Esophagus (tissue), 2 donors: ENCODE measurements at regions not wholly inside any gene's neighbourhood (a gene's known extent, or its start where the extent isn't known, plus 50 kb on each side); places are given as distances from the start of the nearest gene placed in this dataset.

ENCODE experiments used
- H3K27ac ChIP-seq, 2 donors: one replicate each; pipeline ENCODE4 v1.5.1; 2013; ENCODE audit warnings: low read depth in 2 of 2, mild to moderate bottlenecking in 2 of 2, inconsistent platforms in 1 of 2, low read length in 1 of 2, moderate library complexity in 1 of 2
- H3K27me3 ChIP-seq, 2 donors: one replicate each; pipeline ENCODE4 v1.6.1; 2013; ENCODE audit warnings: low read length in 2 of 2, control low read depth in 1 of 2, mild to moderate bottlenecking in 1 of 2; ENCODE audit not compliant: insufficient read depth in 2 of 2, control insufficient read depth in 1 of 2
- H3K36me3 ChIP-seq, 2 donors: one replicate each; pipeline ENCODE4 v1.6.1; 2013; ENCODE audit warnings: low read length in 1 of 2; ENCODE audit not compliant: control insufficient read depth in 2 of 2, insufficient read depth in 2 of 2
- H3K4me1 ChIP-seq, 2 donors: one replicate each; pipeline ENCODE4 v1.6.1; 2013; ENCODE audit warnings: low read length in 1 of 2; ENCODE audit not compliant: control insufficient read depth in 2 of 2, insufficient read depth in 2 of 2
- H3K4me3 ChIP-seq, 2 donors: one replicate each; pipeline ENCODE4 v1.5.1; 2013; ENCODE audit warnings: low read length in 2 of 2, mild to moderate bottlenecking in 2 of 2, low read depth in 1 of 2, moderate library complexity in 1 of 2
- H3K9me3 ChIP-seq, 2 donors: one replicate each; pipeline ENCODE4 v1.6.1; 2013; ENCODE audit warnings: mild to moderate bottlenecking in 2 of 2, low read depth in 1 of 2, low read length in 1 of 2, moderate library complexity in 1 of 2; ENCODE audit not compliant: control insufficient read depth in 2 of 2, insufficient read depth in 1 of 2
- WGBS, 2 donors: extraction: QIAGEN DNeasy Blood & Tissue Kit; methylation state at CpG; one replicate each; pipeline ENCODE4 v1.1.7; 2013; 5-methylcytosine and 5-hydroxymethylcytosine counted together
- donor health status: healthy with polysubstance abuse.
- donor health status: Bipolar disorder and iron deficiency.

DNA sequence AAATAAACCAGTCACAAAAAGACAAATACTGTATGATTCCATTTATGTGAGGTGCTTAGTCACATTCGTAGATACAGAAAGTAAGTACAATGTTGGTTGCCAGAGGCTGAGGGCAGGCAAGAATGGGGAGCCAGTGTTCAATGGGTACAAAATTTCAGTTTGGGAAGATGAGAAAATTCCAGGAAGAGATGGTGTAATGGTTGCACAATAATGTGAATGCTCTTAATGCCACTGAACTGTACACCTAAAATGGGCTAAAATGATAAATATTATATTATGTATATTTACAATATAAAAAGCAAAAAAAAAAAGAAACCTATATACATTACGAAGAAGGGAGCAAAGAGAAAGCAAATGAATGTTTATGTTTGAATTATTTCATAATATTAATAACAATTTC, 329.0 kb downstream of the C11orf87 start:
- no peaks in the 10 kb centered on the region for H3K27me3 ChIP-seq
- no peak overlapping the region for H3K4me3 ChIP-seq
- no peaks in the 10 kb centered on the region for H3K4me1 ChIP-seq
- H3K9me3 ChIP-seq, result no peaks in the 10 kb centered on the region
- 75 to 77% methylated on average over 2 of the region's 2 CpGs for WGBS, 2 donors
- no peaks in the 10 kb centered on the region for H3K36me3 ChIP-seq
- no peak overlapping the region for H3K27ac ChIP-seq

DNA sequence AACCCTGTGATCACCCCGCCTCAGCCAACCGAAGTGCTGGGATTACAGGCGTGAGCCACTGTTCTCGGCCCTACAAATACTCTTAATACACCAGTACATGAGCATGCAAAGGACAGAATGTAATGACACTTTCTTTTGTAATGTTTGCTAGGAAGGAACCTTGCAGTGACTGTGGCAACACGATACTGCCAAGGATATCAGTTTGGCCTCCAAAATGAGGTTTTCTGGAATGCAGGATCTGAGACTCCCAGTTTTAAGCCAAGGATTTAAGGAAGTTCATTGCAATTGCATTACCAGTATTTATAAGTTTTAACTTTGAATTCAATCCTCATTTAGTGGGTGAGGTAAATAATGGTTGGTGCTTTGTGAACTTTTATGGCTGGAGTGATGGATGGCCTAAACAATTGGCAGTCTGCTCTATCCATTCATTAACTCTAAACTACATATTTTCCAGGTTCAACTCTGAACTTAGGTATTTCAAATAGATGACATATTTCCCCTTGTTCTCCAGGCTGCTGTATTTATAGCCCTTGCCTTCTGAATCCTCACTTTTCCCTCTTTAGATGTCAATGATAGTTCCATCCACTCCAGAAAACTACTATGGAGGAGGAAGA, 330.3 kb downstream of the C11orf87 start:
- WGBS, 2 donors, result 87 to 92% methylated on average over 5 of the region's 5 CpGs
- no peak overlapping the region for H3K4me3 ChIP-seq
- no peaks in the 10 kb centered on the region for H3K4me1 ChIP-seq
- no peak overlapping the region for H3K27ac ChIP-seq
- no peaks in the 10 kb centered on the region for H3K36me3 ChIP-seq
- H3K9me3 ChIP-seq, result no peaks in the 10 kb centered on the region
- no peaks in the 10 kb centered on the region for H3K27me3 ChIP-seq

DNA sequence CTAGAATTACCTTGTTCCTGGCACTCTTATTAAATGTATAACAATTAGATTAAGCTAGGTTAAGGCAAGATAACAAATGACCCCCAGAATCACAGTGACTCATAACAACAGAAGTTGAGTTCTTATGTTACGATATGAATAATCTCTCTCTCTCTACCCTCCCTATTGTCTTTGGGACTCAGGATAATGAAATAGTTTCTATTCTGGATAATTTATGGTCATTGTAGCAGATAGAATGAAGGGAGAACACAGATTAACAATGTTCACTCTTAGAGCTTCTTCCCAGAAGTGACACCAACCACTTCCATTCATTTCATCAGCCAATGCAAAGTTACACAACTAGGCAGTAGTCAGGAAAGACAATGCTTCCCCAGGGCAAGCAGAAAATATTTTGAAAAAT, 334.5 kb downstream of the C11orf87 start:
- H3K9me3 ChIP-seq, result no peaks in the 10 kb centered on the region

DNA sequence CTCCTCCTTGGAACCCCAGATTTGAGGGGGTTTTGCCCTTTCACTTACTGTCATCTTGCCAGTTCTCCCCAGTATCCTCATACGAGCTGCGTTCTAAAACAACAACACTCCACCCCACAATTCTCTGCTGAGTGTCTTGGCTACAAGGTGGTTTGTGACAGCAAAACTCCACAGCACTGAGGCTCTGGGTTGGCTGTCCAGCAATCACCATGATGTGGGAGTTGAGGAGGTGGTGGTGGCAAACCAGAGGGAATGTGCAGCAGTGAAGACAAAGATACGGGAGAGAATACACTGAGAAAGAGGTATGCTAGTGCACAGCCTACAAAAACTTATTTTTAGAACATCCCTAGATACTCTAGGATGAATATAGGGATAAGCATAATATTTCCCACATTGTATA, 335.0 kb downstream of the C11orf87 start:
- no peaks in the 10 kb centered on the region for H3K27me3 ChIP-seq
- H3K27ac ChIP-seq, result no peak overlapping the region
- 83 to 87% methylated on average over 3 of the region's 3 CpGs for WGBS, 2 donors
- no peaks in the 10 kb centered on the region for H3K36me3 ChIP-seq
- H3K9me3 ChIP-seq, result no peaks in the 10 kb centered on the region
- H3K4me1 ChIP-seq, result no peaks in the 10 kb centered on the region
- no peak overlapping the region for H3K4me3 ChIP-seq

More for the DNA sequence above, 334.5 kb downstream of the C11orf87 start:
- H3K27me3 ChIP-seq, result no peaks in the 10 kb centered on the region
- H3K27ac ChIP-seq, result no peak overlapping the region
- H3K4me3 ChIP-seq, result no peak overlapping the region
- no peaks in the 10 kb centered on the region for H3K36me3 ChIP-seq
- 90 to 95% methylated on average over 1 of the region's 1 CpG for WGBS, 2 donors
- no peaks in the 10 kb centered on the region for H3K4me1 ChIP-seq

DNA sequence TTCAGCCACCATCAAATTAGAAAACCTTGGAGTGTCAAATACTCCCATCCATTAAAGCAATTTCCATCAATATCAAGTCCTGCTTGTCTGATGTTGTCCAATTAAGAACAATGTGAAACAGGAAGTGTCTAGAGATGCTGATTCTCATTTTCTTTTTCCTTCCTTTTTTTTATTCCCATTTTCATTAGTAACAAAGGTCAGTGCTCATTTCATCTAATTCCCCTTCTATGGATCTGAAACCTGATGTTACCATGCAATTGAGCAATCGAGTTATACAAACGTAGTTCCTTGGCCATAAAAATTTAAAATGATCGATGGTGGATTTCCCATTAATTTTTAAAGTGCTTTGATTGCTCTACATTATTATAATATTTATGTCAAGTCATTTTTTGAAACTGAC, 330.6 kb upstream of the ZC3H12C start:
- Histone ChIP-seq H3K9me3 (no peaks in the 10 kb centered on the region), H3K4me3 (no peak overlapping the region), H3K27me3 (no peaks in the 10 kb centered on the region), H3K4me1 (no peaks in the 10 kb centered on the region), H3K27ac (no peak overlapping the region), H3K36me3 (no peaks in the 10 kb centered on the region)
- WGBS, 2 donors, result 90% methylated on average over 3 of the region's 3 CpGs

DNA sequence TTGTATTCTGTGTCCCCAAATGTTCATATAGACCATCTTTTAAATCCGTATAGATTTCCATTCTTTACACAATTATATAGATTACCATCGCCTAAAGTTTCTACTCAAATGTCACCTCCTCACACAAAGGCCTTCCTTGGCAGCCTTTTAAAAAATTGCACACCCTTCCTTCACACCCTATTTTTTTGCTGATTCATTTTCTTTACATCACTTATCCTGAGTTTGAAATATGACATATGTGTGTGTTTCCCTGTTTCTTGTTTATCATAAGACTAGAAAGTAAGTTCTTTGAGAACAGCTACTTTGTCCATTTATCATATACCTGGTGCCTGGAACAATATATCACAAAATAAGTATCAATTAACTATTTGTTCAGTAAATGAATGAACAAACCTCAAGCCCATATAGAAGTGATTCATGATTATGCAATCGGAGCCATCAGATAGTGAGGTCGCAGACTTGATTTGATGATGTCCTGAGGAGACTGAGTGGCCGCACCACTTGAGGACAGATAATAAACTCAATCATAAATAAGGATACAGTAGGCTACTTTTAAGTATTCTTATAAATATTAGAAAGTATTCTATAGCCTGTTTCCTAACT, 327.4 kb upstream of the ZC3H12C start:
- 87 to 91% methylated on average over 5 of the region's 5 CpGs for WGBS, 2 donors
- H3K4me1 ChIP-seq, result no peaks in the 10 kb centered on the region
- H3K27ac ChIP-seq, result no peak overlapping the region
- H3K9me3 ChIP-seq, result no peaks in the 10 kb centered on the region
- no peaks in the 10 kb centered on the region for H3K27me3 ChIP-seq
- H3K36me3 ChIP-seq, result no peaks in the 10 kb centered on the region
- no peak overlapping the region for H3K4me3 ChIP-seq

DNA sequence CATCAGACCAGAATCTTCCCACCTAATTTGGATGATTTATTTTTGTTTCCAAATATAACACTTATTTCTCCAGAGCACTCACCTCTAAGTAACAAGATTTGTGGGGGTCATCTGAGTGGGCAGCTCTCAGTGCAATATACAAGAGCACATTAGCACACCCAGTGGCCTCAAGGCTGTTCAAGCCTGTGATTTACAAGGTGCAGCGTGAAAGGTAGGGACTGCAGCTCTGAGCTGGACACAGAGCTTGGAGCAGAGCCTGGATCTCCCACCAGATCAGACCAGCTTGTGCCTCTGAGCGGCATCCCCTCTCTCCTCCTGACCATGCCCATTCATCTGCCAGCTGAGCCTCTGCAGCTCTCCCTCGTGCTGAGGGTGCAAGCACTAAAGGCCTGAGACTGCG, 323.3 kb upstream of the ZC3H12C start:
- no peaks in the 10 kb centered on the region for H3K9me3 ChIP-seq
- no peaks in the 10 kb centered on the region for H3K36me3 ChIP-seq
- H3K4me1 ChIP-seq, result no peaks in the 10 kb centered on the region
- H3K27me3 ChIP-seq, result no peaks in the 10 kb centered on the region
- WGBS, 2 donors, result 79 to 81% methylated on average over 4 of the region's 4 CpGs
- no peak overlapping the region for H3K27ac ChIP-seq
- H3K4me3 ChIP-seq, result no peak overlapping the region

DNA sequence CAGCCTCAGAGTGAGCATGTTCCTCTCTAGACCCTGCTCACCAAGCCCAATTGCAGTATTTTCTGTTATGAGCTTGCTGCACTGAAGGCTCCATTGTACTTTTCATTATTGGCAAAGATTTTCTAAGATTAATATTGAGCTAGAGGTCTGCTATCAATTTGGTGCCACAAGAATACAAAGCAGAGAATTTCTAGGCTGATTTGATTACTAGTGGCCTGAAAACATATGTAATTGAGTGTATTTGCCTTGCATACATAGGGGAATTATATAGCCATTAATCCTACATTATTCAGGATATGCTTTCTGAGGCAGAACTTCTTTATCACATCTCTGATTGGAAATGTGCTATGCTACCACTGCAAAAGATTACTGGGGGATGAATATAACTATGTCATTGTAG, 322.9 kb upstream of the ZC3H12C start:
- H3K4me3 ChIP-seq, result no peak overlapping the region
- no peaks in the 10 kb centered on the region for H3K4me1 ChIP-seq
- no peaks in the 10 kb centered on the region for H3K9me3 ChIP-seq
- H3K36me3 ChIP-seq, result no peaks in the 10 kb centered on the region
- H3K27me3 ChIP-seq, result no peaks in the 10 kb centered on the region
- H3K27ac ChIP-seq, result no peak overlapping the region

DNA sequence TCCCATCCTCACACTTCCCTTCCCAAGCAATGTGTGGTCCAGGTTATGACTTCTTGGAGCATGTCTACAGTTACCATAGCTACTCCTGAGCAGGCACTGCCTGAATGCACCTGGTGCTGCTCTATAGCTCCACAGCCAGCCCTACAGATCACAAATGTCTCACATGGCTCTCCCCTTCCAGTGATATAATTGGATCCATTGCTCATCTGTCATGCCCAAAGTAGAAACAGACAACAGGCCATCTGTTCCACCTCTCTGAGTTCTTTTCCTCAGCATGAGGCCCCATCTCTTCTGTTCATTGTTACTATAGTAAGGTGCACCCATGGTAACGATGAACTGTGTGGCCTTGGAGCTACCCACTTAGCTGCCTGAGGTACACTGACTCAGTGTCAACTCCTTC, 320.3 kb upstream of the ZC3H12C start:
- Histone ChIP-seq H3K36me3 (no peaks in the 10 kb centered on the region), H3K27me3 (no peaks in the 10 kb centered on the region), H3K27ac (no peak overlapping the region), H3K4me3 (no peak overlapping the region), H3K4me1 (no peaks in the 10 kb centered on the region), H3K9me3 (no peaks in the 10 kb centered on the region)
- 73 to 86% methylated on average over 1 of the region's 1 CpG for WGBS, 2 donors

DNA sequence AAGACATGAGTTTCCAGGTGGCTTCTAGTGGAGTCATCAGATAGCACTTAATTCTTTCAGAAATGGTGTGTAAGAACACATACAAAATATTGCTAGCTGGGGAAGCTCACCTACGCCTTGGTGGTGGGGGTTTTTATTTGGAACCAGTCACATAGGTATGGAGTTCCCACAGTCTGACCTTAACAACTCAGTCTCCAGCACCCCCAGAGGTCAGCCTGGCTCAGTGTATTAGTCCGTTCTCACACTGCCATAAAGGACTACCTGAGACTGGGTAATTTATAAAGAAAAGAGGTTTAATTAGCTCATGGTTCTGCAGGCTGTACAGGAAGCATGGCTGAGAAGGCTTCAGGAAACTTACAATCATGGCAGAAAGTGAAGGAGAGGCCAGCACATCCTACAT, 317.5 kb upstream of the ZC3H12C start:
- H3K9me3 ChIP-seq, result no peaks in the 10 kb centered on the region
- no peak overlapping the region for H3K27ac ChIP-seq
- H3K4me1 ChIP-seq, result no peaks in the 10 kb centered on the region
- no peaks in the 10 kb centered on the region for H3K27me3 ChIP-seq
- 75 to 82% methylated on average over 2 of the region's 2 CpGs for WGBS, 2 donors
- H3K4me3 ChIP-seq, result no peak overlapping the region
- no peaks in the 10 kb centered on the region for H3K36me3 ChIP-seq
